ENCODE measurements at regions not wholly inside any gene's neighbourhood (a gene's known extent, or its start where the extent isn't known, plus 50 kb on each side); places are given as distances from the start of the nearest gene placed in this dataset.
A peak's percentile ranks its signal among the peaks of the same experiment; 100 is the strongest.

DNA sequence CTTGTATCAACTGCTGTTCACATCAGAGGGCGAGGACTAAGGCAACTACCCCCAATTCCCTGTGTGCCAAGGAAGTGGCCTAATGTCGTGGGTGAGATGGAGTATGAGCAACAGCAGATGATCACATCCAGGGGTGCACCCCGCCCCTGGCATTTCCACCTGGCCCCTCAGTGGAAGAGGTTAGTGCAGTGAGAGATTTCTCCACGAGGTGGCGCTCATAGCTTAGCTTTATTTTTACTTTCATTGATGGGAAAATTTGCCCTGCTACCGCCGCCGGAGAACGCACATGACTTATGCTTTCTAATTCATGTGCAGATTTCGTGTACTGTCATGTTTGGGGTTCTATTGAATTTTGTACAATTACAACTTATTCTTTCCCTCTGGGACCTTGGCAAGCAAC, 470.6 kb upstream of the MEX3C start:
- POLR2A ChIA-PET, result no interaction called here

DNA sequence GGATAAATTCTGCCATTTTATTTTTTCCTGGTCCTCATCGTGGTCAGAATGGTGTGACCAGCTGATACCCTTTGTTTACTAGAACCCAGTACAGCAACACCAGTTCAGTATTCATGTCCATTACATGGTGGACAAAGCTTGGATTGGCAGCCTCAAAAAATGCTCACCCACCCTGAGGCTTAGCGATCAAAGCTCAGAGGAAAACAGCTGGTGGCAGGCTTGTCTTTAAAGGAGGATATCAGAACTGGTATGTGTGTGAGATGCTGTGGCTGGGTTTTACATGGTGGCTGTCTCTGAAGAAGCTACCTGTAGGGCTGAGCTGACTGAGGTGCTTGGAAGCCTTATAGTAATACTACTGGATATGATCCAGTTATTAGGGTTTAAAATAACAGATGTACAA, 471.1 kb upstream of the MEX3C start:
- no peaks in the 10 kb centered on the region for H3K9me3 ChIP-seq
- peak overlapping the region; percentile 52; the same call in 1 of the 2 replicates for H3K4me2 ChIP-seq
- no peak overlapping the region for H3K9ac ChIP-seq
- H3K4me1 ChIP-seq (ENCODE audit: control insufficient read depth in 1 of 2, insufficient read depth in 2 of 2, low read depth in 1 of 2, low read length in 1 of 2), result peaks cover 0 to 17% of the 10 kb centered on the region in 2 experiments; a peak in 2 of 4 replicates
- H2AFZ ChIP-seq (ENCODE audit: low read depth), result no peak overlapping the region
- CTCF ChIA-PET, result interaction anchor here (0.6 to 3.6 kb wide), 27 partner anchors 9 to 1711 kb away, joined by 3 to 34 read pairs (median 3); partner anchors contain the start of gene DCC
- no peaks in the 10 kb centered on the region for H3K9me2 ChIP-seq
- no peaks in the 10 kb centered on the region for H4K20me1 ChIP-seq (ENCODE audit: insufficient read depth)
- TF ChIP-seq FOSL2 (IDR thresholded peaks at IDR 0.05; ENCODE audit: borderline replicate concordance, low read depth), result no peak
- no peak for TF ChIP-seq GABPA (IDR thresholded peaks at IDR 0.05; ENCODE audit: low read depth)
- TF ChIP-seq MXI1 (IDR thresholded peaks at IDR 0.05; ENCODE audit: low read depth, low read length), result no peak
- H3K4me3 ChIP-seq (ENCODE audit: low read depth in 2 of 2, low read length in 1 of 2), result no peak overlapping the region; a peak in 1 of 4 replicates
- DNase-seq, result no peak
- no peaks in the 10 kb centered on the region for H3K36me3 ChIP-seq (replicated peaks in 1 of 2; ENCODE audit: control insufficient read depth in 1 of 2, insufficient read depth in 2 of 2, low read length in 1 of 2)
- POLR2A ChIA-PET, result interaction anchor here (0.5 kb wide), 1 partner anchor 1337 kb away, joined by 3 read pairs; no protein-coding TSS in a partner anchor
- H3K79me2 ChIP-seq (ENCODE audit: insufficient read depth), result no peaks in the 10 kb centered on the region
- H3F3A ChIP-seq (replicated peaks; ENCODE audit: insufficient read depth), result no peaks in the 10 kb centered on the region
- WGBS (ENCODE audit: low lambda C conversion rate), result 44% methylated on average over 2 of the region's 2 CpGs
- H3K27me3 ChIP-seq (ENCODE audit: insufficient read depth), result no peaks in the 10 kb centered on the region
- H3K27ac ChIP-seq (ENCODE audit: low read depth in 2 of 2, low read length in 1 of 2), result no peak overlapping the region

More for the DNA sequence above, 470.6 kb upstream of the MEX3C start:
- Histone ChIP-seq H3K4me3 (ENCODE audit: low read depth in 2 of 2, low read length in 1 of 2) (peak overlapping the region in 1 of 2 experiments; percentile 19; a peak in 1 of 4 replicates), H3F3A (replicated peaks; ENCODE audit: insufficient read depth) (no peaks in the 10 kb centered on the region), H4K20me1 (ENCODE audit: insufficient read depth) (no peaks in the 10 kb centered on the region), H3K9me3 (no peaks in the 10 kb centered on the region), H3K36me3 (replicated peaks in 1 of 2; ENCODE audit: control insufficient read depth in 1 of 2, insufficient read depth in 2 of 2, low read length in 1 of 2) (no peaks in the 10 kb centered on the region), H3K4me1 (ENCODE audit: control insufficient read depth in 1 of 2, insufficient read depth in 2 of 2, low read depth in 1 of 2, low read length in 1 of 2) (peaks cover 0 to 17% of the 10 kb centered on the region in 2 experiments; a peak in 2 of 4 replicates), H2AFZ (ENCODE audit: low read depth) (no peak overlapping the region), H3K27ac (ENCODE audit: low read depth in 2 of 2, low read length in 1 of 2) (no peak overlapping the region), H3K79me2 (ENCODE audit: insufficient read depth) (no peaks in the 10 kb centered on the region), H3K9me2 (no peaks in the 10 kb centered on the region), H3K9ac (no peak overlapping the region), H3K27me3 (ENCODE audit: insufficient read depth) (no peaks in the 10 kb centered on the region), H3K4me2 (peak overlapping the region; percentile 52; the same call in 1 of the 2 replicates)
- DNase-seq, result peak; percentile 65
- WGBS (ENCODE audit: low lambda C conversion rate), result 7% methylated on average over 10 of the region's 10 CpGs
- TF ChIP-seq RAD21 (IDR thresholded peaks at IDR 0.05; ENCODE audit: low read length) (peak; percentile 90), MXI1 (IDR thresholded peaks at IDR 0.05; ENCODE audit: low read depth, low read length) (0 out of 2 replicates have a peak, but pooled peaks have one; percentile 33), SMC3 (IDR thresholded peaks at IDR 0.05; ENCODE audit: low read depth, low read length) (peak; percentile 81), YY1 (IDR thresholded peaks at IDR 0.05; ENCODE audit: low read depth) (no peak)
- TF ChIP-seq, protein P1, sequence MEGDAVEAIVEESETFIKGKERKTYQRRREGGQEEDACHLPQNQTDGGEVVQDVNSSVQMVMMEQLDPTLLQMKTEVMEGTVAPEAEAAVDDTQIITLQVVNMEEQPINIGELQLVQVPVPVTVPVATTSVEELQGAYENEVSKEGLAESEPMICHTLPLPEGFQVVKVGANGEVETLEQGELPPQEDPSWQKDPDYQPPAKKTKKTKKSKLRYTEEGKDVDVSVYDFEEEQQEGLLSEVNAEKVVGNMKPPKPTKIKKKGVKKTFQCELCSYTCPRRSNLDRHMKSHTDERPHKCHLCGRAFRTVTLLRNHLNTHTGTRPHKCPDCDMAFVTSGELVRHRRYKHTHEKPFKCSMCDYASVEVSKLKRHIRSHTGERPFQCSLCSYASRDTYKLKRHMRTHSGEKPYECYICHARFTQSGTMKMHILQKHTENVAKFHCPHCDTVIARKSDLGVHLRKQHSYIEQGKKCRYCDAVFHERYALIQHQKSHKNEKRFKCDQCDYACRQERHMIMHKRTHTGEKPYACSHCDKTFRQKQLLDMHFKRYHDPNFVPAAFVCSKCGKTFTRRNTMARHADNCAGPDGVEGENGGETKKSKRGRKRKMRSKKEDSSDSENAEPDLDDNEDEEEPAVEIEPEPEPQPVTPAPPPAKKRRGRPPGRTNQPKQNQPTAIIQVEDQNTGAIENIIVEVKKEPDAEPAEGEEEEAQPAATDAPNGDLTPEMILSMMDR (IDR thresholded peaks at IDR 0.05), result peak; percentile 86
- TF ChIP-seq, protein P2, sequence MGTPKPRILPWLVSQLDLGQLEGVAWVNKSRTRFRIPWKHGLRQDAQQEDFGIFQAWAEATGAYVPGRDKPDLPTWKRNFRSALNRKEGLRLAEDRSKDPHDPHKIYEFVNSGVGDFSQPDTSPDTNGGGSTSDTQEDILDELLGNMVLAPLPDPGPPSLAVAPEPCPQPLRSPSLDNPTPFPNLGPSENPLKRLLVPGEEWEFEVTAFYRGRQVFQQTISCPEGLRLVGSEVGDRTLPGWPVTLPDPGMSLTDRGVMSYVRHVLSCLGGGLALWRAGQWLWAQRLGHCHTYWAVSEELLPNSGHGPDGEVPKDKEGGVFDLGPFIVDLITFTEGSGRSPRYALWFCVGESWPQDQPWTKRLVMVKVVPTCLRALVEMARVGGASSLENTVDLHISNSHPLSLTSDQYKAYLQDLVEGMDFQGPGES (IDR thresholded peaks at IDR 0.05; ENCODE audit: low read depth, low read length), result no peak
- CTCF ChIA-PET, result interaction anchor here (0.6 to 3.6 kb wide), 34 partner anchors 9 to 1714 kb away, joined by 3 to 34 read pairs (median 3); partner anchors contain the start of gene DCC

Measured in SK-N-SH (cell line).